ENCODE measurements at regions not wholly inside any gene's neighbourhood (a gene's known extent, or its start where the extent isn't known, plus 50 kb on each side); places are given as distances from the start of the nearest gene placed in this dataset.

GRCh38 chr13:74450525-74450845, 316.3 kb upstream of the KLF12 start:
- no peak overlapping the region for H3K4me3 ChIP-seq (ENCODE audit: low read length)
- DNase-seq (ENCODE audit: low read depth), result peak; percentile 92
- no peak for TF ChIP-seq CTCF (IDR thresholded peaks at IDR 0.05; ENCODE audit: insufficient read depth, low read depth, low read length, missing control alignments)

- no peak for TF ChIP-seq CTCF (IDR thresholded peaks at IDR 0.05; ENCODE audit: insufficient read depth, low read depth, low read length, missing control alignments)
- H3K4me3 ChIP-seq (ENCODE audit: low read length), result no peak overlapping the region
- DNase-seq (ENCODE audit: low read depth), result peak; percentile 11
Observed at GRCh38 chr13:74449811-74450524, 315.8 kb upstream of the KLF12 start.

- peak; percentile 87 for DNase-seq (ENCODE audit: low read depth)
- no peak for TF ChIP-seq CTCF (IDR thresholded peaks at IDR 0.05; ENCODE audit: insufficient read depth, low read depth, low read length, missing control alignments)
- H3K4me3 ChIP-seq (ENCODE audit: low read length), result no peak overlapping the region
Observed at GRCh38 chr13:74444864-74445479, 310.8 kb upstream of the KLF12 start.

- TF ChIP-seq CTCF (IDR thresholded peaks at IDR 0.05; ENCODE audit: insufficient read depth, low read depth, low read length, missing control alignments), result no peak
- DNase-seq (ENCODE audit: low read depth), result peak; percentile 88
- H3K4me3 ChIP-seq (ENCODE audit: low read length), result no peak overlapping the region
Observed at GRCh38 chr13:74444161-74444571, 310.0 kb upstream of the KLF12 start.

- DNase-seq (ENCODE audit: low read depth), result peak; percentile 90
- no peak overlapping the region for H3K4me3 ChIP-seq (ENCODE audit: low read length)
- no peak for TF ChIP-seq CTCF (IDR thresholded peaks at IDR 0.05; ENCODE audit: insufficient read depth, low read depth, low read length, missing control alignments)
Observed at GRCh38 chr13:74443631-74444030, 309.4 kb upstream of the KLF12 start.

- DNase-seq (ENCODE audit: low read depth), result peak; percentile 85
- TF ChIP-seq CTCF (IDR thresholded peaks at IDR 0.05; ENCODE audit: insufficient read depth, low read depth, low read length, missing control alignments), result no peak
Observed at GRCh38 chr13:74442751-74443150, 308.5 kb upstream of the KLF12 start.

GRCh38 chr13:74438901-74439300, 304.7 kb upstream of the KLF12 start:
- no peak overlapping the region for H3K4me3 ChIP-seq (ENCODE audit: low read length)
- no peak for DNase-seq (ENCODE audit: low read depth)
- TF ChIP-seq CTCF (IDR thresholded peaks at IDR 0.05; ENCODE audit: insufficient read depth, low read depth, low read length, missing control alignments), result no peak

More at GRCh38 chr13:74442751-74443150, 308.5 kb upstream of the KLF12 start:
- H3K4me3 ChIP-seq (ENCODE audit: low read length), result no peak overlapping the region
